ENCODE measurements at regions not wholly inside any gene's neighbourhood (a gene's known extent, or its start where the extent isn't known, plus 50 kb on each side); places are given as distances from the start of the nearest gene placed in this dataset.

DNA sequence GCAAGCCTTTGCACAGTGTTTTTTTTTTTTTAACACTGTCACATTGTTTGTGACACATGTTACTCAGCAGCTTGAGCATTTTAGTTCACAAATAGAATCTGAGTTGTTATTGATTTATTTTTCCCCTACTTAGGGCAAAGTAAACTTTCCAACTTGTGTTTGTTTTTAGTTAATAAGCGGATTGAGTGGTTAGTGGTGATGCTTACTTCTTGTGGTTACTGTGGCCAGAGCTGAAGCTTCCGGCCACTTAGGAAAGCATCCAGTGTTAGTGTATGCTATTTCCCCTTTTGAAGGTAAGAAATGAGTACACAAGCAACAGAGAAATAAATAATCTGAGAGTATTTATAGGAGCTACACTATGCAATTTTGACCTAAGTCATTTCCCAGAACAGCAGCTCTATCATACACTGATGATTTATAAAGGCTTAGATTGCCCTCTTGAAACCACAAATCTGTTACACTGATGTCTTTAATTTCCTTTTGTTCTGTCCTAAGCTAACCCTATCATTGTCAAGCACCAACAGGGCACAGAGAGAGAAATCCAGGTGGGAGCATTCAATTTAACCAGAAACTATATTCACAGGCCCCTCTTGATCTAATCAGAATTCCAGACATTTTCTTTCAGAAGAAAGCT is 2464.6 kb downstream of the PCDH7 start:
- TF ChIP-seq, protein P1, sequence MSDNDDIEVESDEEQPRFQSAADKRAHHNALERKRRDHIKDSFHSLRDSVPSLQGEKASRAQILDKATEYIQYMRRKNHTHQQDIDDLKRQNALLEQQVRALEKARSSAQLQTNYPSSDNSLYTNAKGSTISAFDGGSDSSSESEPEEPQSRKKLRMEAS (IDR thresholded peaks at IDR 0.05): no peak
- TF ChIP-seq TAF1 (IDR thresholded peaks at IDR 0.05; ENCODE audit: low read depth): no peak
- TF ChIP-seq, protein P2, sequence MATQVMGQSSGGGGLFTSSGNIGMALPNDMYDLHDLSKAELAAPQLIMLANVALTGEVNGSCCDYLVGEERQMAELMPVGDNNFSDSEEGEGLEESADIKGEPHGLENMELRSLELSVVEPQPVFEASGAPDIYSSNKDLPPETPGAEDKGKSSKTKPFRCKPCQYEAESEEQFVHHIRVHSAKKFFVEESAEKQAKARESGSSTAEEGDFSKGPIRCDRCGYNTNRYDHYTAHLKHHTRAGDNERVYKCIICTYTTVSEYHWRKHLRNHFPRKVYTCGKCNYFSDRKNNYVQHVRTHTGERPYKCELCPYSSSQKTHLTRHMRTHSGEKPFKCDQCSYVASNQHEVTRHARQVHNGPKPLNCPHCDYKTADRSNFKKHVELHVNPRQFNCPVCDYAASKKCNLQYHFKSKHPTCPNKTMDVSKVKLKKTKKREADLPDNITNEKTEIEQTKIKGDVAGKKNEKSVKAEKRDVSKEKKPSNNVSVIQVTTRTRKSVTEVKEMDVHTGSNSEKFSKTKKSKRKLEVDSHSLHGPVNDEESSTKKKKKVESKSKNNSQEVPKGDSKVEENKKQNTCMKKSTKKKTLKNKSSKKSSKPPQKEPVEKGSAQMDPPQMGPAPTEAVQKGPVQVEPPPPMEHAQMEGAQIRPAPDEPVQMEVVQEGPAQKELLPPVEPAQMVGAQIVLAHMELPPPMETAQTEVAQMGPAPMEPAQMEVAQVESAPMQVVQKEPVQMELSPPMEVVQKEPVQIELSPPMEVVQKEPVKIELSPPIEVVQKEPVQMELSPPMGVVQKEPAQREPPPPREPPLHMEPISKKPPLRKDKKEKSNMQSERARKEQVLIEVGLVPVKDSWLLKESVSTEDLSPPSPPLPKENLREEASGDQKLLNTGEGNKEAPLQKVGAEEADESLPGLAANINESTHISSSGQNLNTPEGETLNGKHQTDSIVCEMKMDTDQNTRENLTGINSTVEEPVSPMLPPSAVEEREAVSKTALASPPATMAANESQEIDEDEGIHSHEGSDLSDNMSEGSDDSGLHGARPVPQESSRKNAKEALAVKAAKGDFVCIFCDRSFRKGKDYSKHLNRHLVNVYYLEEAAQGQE (IDR thresholded peaks at IDR 0.05; ENCODE audit: low read depth): no peak
- TF ChIP-seq TCF12 (IDR thresholded peaks at IDR 0.05; ENCODE audit: low read depth): no peak
- no peak for TF ChIP-seq ZBTB7A (IDR thresholded peaks at IDR 0.05; ENCODE audit: low read depth)
- TF ChIP-seq CEBPB (IDR thresholded peaks at IDR 0.05): no peak
- TF ChIP-seq NFIC (IDR thresholded peaks at IDR 0.05): no peak
- no peak for TF ChIP-seq FOXM1 (IDR thresholded peaks at IDR 0.05; ENCODE audit: borderline replicate concordance, low read depth)
- TF ChIP-seq RAD21 (IDR thresholded peaks at IDR 0.05; ENCODE audit: low read depth): no peak
